ENCODE measurements at regions not wholly inside any gene's neighbourhood (a gene's known extent, or its start where the extent isn't known, plus 50 kb on each side); places are given as distances from the start of the nearest gene placed in this dataset.
"Not testable (repeated sequence)": the region's sequence is repeated elsewhere in the genome, so short reads cannot be mapped to it uniquely, and the experiment has no call there.

GRCh38 chr2:95654897-95655296, 63.1 kb downstream of the TRIM43 start:
- POLR2A ChIA-PET; CTCF ChIA-PET; DNase-seq (ENCODE audit: extremely low spot score): not testable (repeated sequence)

DNA sequence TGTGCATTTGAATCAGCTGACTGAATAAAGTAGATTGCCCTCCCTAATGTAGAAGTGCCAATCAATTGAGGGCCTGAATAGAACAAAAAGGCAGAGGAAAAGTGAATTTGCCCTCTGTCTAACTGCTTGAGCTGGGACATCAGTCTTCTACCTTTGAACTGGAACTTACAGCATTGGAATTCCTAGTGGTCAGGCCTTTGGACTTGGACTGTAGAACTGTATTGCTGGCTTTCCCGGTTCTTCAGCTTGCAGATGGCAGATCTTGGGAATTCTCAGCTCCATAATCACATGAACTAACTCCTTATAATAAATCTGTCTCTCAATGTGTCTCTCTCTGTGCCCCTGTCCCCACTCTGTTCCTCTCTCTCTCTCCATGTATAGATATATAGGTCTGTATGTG, 64.8 kb downstream of the TRIM43 start:
- POLR2A ChIA-PET = interaction anchor here (0.7 kb wide), 1 partner anchor 287 kb away, joined by 3 read pairs; no protein-coding TSS in a partner anchor
- DNase-seq (ENCODE audit: extremely low spot score); CTCF ChIA-PET: not testable (repeated sequence)

- DNase-seq (ENCODE audit: extremely low spot score); CTCF ChIA-PET; POLR2A ChIA-PET: not testable (repeated sequence)
These were observed 66.1 kb downstream of the TRIM43 start for GRCh38 chr2:95657937-95658336.

DNA sequence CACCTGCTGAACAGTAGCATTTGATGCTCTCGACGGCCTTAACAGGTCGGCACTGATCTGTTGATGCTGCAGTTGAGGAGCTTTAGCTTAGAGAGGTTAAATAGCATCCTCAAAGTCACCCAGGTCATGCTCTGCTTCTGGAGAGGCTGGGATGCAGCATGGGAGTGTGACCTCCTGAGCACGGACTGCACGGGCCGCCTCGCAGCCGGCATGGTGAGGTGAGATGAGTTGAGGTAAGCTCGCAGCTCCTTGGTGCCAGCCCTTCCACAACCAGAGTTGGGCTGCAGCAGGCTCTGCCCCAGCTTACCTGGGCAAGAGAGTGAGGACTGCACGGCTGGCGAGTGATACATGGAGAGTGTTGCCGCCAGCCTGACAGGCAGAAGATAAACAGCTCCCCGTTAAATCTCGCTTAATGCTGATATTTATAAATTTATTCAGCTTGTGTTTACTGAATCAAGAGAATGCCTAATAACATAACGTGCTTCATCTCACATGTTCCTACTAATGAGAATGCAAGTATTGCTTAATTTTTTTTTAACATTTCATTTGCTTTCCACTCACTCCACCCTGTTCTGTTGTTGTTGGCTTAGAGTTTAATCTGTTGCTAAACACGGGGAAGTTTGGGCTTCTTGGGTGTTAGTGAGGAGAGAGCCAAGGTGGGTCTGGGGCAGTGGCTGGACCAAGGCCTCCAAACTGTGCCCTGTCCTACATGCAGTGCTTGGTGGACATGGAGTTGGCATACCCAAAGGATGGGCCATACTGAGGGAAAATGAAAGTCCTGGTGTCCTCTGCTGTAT, 69.2 kb downstream of the TRIM43 start:
- DNase-seq (ENCODE audit: extremely low spot score); POLR2A ChIA-PET; CTCF ChIA-PET: not testable (repeated sequence)

DNA sequence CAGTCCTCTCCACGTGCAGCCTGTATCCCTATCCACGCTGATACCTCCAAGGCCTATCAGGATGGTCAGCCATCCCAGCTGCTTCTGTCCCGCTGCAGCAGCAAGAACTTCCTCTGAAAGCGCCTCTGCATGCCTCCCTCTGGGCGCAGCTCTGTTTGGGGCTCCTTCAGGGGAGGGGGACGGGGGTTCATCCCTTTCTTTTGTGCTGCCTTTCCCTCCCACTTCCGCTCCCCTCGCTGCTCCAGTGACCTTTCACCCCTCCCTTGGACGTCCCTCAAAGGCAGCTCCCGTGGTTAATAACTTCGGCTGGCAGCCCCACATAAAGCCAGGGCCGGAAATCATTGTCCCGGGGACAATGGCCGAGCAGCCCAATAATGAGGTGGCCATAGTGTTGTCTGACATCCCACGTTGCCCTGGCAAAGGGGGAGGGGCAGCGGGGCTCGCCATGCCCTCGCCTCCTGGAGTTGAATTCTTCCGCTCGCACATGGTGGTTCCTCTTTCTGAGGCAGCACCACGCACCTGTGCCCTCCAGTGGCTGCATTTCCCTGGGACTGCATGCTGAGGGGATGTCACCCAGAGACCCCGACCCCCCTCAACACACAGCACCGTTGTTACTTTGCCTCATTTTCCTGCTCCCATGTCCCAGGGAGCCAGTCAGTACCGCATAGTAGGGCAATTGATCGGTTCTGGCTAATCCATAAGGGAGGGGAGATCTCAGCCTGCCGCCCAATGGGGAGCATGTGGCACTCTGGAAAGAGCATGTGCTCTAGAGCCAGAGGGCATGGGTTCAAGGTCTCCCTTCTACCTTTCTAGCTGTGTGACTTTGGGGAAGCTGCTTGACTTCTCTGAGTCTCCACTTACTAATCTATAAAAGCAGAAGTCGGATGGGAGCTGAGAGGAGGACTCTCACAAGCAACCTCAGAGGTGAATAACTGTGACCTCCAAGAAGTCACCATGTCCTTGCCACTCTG, 72.0 kb downstream of the TRIM43 start:
- CTCF ChIA-PET; POLR2A ChIA-PET; DNase-seq (ENCODE audit: extremely low spot score): not testable (repeated sequence)

GRCh38 chr2:95666636-95667035, 74.8 kb downstream of the TRIM43 start:
- DNase-seq (ENCODE audit: extremely low spot score); CTCF ChIA-PET; POLR2A ChIA-PET: not testable (repeated sequence)

- CTCF ChIA-PET = no interaction called here
- TF ChIP-seq, protein P1, sequence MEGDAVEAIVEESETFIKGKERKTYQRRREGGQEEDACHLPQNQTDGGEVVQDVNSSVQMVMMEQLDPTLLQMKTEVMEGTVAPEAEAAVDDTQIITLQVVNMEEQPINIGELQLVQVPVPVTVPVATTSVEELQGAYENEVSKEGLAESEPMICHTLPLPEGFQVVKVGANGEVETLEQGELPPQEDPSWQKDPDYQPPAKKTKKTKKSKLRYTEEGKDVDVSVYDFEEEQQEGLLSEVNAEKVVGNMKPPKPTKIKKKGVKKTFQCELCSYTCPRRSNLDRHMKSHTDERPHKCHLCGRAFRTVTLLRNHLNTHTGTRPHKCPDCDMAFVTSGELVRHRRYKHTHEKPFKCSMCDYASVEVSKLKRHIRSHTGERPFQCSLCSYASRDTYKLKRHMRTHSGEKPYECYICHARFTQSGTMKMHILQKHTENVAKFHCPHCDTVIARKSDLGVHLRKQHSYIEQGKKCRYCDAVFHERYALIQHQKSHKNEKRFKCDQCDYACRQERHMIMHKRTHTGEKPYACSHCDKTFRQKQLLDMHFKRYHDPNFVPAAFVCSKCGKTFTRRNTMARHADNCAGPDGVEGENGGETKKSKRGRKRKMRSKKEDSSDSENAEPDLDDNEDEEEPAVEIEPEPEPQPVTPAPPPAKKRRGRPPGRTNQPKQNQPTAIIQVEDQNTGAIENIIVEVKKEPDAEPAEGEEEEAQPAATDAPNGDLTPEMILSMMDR (IDR thresholded peaks at IDR 0.05; ENCODE audit: control extremely low read depth, extremely low read depth, low read depth, missing control alignments) = no peak
- POLR2A ChIA-PET = no interaction called here
These were observed 75.7 kb downstream of the TRIM43 start for GRCh38 chr2:95667480-95667879.

GRCh38 chr2:95668934-95669333, 77.1 kb downstream of the TRIM43 start:
- POLR2A ChIA-PET; DNase-seq (ENCODE audit: extremely low spot score); CTCF ChIA-PET: not testable (repeated sequence)

More at GRCh38 chr2:95667480-95667879, 75.7 kb downstream of the TRIM43 start:
- no peak for DNase-seq (ENCODE audit: extremely low spot score)

DNA sequence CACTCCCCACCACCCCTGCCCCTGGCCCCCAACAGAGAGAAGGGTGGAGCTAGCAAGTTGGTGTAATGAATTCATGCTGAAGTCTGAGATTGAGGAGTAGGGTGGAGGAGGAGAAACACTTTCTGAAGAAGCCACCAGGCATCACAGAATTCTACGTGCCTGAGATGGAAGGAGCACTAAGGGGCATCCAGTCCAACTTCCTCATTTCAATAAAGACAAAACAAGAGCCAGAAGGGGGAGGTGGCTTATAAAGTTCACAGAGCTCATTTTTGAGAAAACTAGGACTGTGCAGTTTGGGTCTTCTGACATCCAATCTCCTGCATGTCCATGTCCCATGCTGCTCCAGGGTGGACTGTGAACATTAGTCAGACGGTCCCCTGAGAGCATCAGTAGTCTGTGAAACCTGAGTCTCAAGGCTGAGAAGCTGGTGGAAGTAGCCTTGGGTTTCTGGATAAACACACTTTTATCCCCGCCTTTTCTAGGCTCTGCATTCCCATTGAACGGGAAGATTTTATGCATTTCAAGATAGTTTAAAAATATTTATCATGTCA, 77.7 kb downstream of the TRIM43 start:
- ChIA-PET POLR2A (no interaction called here), CTCF (no interaction called here)
- TF ChIP-seq, protein P1 (IDR thresholded peaks at IDR 0.05; ENCODE audit: control extremely low read depth, extremely low read depth, low read depth, missing control alignments) = no peak
- no peak for DNase-seq (ENCODE audit: extremely low spot score)

GRCh38 chr2:95670167-95670566, 78.4 kb downstream of the TRIM43 start:
- CTCF ChIA-PET = no interaction called here

More at GRCh38 chr2:95670167-95670566, 78.4 kb downstream of the TRIM43 start:
- POLR2A ChIA-PET = no interaction called here
- no peak for DNase-seq (ENCODE audit: extremely low spot score)
- TF ChIP-seq, protein P1 (IDR thresholded peaks at IDR 0.05; ENCODE audit: control extremely low read depth, extremely low read depth, low read depth, missing control alignments) = no peak

Data from GM10248 (cell line).